Neural progenitor cell (in vitro differentiated cells): ENCODE measurements at regions not wholly inside any gene's neighbourhood (a gene's known extent, or its start where the extent isn't known, plus 50 kb on each side); places are given as distances from the start of the nearest gene placed in this dataset.
"Not testable (repeated sequence)": the region's sequence is repeated elsewhere in the genome, so short reads cannot be mapped to it uniquely, and the experiment has no call there.

Experiments
- DNase-seq: peaks from one replicate; pipeline ENCODE4 v3.0.0-alpha.2; 2016; ENCODE audit warnings: low spot score
- H2AFZ ChIP-seq: fragments of 200-600 bp; sonication (generic); replicated peaks from 2 replicates; pipeline ENCODE4 v1.6.1; 2016; ENCODE audit warnings: antibody characterized with exemption
- H3F3A ChIP-seq: fragments of 200-600 bp; sonication (generic); 2 replicates; pipeline ENCODE4 v1.6.1; 2016; ENCODE audit warnings: antibody characterized with exemption, low read depth
- H3K27ac ChIP-seq: fragments of 200-600 bp; sonication (generic); 2 replicates; pipeline ENCODE4 v1.5.1; 2016; ENCODE audit warnings: mild to moderate bottlenecking
- H3K27me3 ChIP-seq: fragments of 200-600 bp; sonication (generic); 2 replicates; pipeline ENCODE4 v1.6.1; 2016; ENCODE audit warnings: mild to moderate bottlenecking, moderate library complexity
- H3K36me3 ChIP-seq: fragments of 200-600 bp; sonication (generic); 2 replicates; pipeline ENCODE4 v1.5.1; 2016
- H3K4me1 ChIP-seq: fragments of 200-600 bp; sonication (generic); 2 replicates; pipeline ENCODE4 v1.6.1; 2016; ENCODE audit warnings: mixed run types
- H3K4me2 ChIP-seq: fragments of 200-600 bp; sonication (generic); 2 replicates; pipeline ENCODE4 v1.6.1; 2016
- H3K4me3 ChIP-seq: fragments of 200-600 bp; sonication (generic); 2 replicates; pipeline ENCODE4 v1.5.1; 2016
- H3K79me2 ChIP-seq: fragments of 200-600 bp; sonication (generic); 2 replicates; pipeline ENCODE4 v1.6.1; 2016; ENCODE audit warnings: low read depth
- H3K9ac ChIP-seq: fragments of 200-600 bp; sonication (generic); 2 replicates; pipeline ENCODE4 v1.6.1; 2016
- H3K9me3 ChIP-seq: fragments of 200-600 bp; sonication (generic); 2 replicates; pipeline ENCODE4 v1.5.1; 2016; ENCODE audit warnings: low read depth
- H4K20me1 ChIP-seq: fragments of 200-600 bp; sonication (generic); 2 replicates; pipeline ENCODE4 v1.6.1; 2016; ENCODE audit warnings: low read depth
- H3K27ac Mint-ChIP-seq: 3 replicates; pipeline ENCODE4 v1.8.0; 2021; ENCODE audit warnings: mixed read lengths
- H3K27me3 Mint-ChIP-seq: 2 replicates; pipeline ENCODE4 v1.8.0; 2022; ENCODE audit warnings: low read depth, mild to moderate bottlenecking, inconsistent platforms, moderate library complexity, mixed read lengths; ENCODE audit not compliant: insufficient read depth
- H3K36me3 Mint-ChIP-seq: 3 replicates; pipeline ENCODE4 v1.8.0; 2021; ENCODE audit warnings: mixed read lengths
- H3K4me1 Mint-ChIP-seq: 3 replicates; pipeline ENCODE4 v1.8.0; 2021; ENCODE audit warnings: mixed read lengths
- H3K4me3 Mint-ChIP-seq: 3 replicates; pipeline ENCODE4 v1.8.0; 2021; ENCODE audit warnings: mild to moderate bottlenecking, moderate library complexity, mixed read lengths
- H3K9me3 Mint-ChIP-seq: 3 replicates; pipeline ENCODE4 v1.8.0; 2020; ENCODE audit warnings: mixed read lengths
- EZH2 ChIP-seq: fragments of 200-600 bp; sonication (generic); IDR thresholded peaks from 2 replicates; pipeline ENCODE4 v1.6.1; 2017; ENCODE audit warnings: antibody characterized with exemption, mild to moderate bottlenecking, moderate library complexity
- EZH2phosphoT487 ChIP-seq: fragments of 200-600 bp; sonication (generic); IDR thresholded peaks from 2 replicates; pipeline ENCODE4 v1.6.1; 2017; ENCODE audit warnings: antibody characterized with exemption
- TF ChIP-seq, protein P1 (sequence below): fragments of 200-600 bp; sonication (generic); IDR thresholded peaks from 2 replicates; pipeline ENCODE4 v1.5.1; 2017; ENCODE audit warnings: antibody characterized with exemption, mild to moderate bottlenecking

DNA sequence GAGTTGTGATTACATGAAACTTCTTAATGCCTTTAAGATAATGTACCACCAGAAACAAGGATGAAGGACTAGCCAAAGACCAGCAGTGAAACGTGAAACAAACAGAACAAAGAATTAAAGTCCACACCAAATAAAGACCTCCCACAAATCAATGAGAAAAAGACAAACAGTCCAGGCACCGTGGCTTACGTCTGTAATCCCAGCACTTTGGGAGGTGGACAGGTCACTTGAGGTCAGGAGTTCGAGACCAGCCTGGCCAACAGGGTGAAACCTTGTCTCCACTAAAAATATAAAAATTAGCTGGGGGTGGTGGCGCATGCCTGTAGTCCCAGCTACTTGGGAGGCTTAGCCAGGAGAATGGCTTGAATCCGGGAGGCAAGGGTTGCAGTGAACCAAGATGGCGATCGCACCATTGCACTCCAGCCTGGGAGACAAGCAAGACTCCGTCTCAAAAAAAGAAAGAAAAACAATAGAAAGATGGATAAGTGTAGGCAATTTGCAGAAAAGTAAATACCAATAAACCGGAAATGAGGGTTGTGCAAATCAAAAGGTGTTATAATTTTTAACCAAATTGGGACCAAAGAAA, 167.8 kb upstream of the GRK3 start:
- no peak for DNase-seq
- Histone ChIP-seq H3K27me3 (no peaks in the 10 kb centered on the region), H3K9ac (no peak overlapping the region), H3K36me3 (no peaks in the 10 kb centered on the region), H3K4me1 (no peaks in the 10 kb centered on the region), H2AFZ (no peak overlapping the region), H3K4me2 (no peak overlapping the region), H3K4me3 (no peak overlapping the region), H3K9me3 (no peaks in the 10 kb centered on the region), H3F3A (no peaks in the 10 kb centered on the region), H4K20me1 (peaks cover 14% of the 10 kb centered on the region), H3K79me2 (peaks cover under 1% of the 10 kb centered on the region), H3K27ac (no peak overlapping the region)
- H3K36me3 Mint-ChIP-seq = no peaks in the 10 kb centered on the region
- H3K9me3 Mint-ChIP-seq = no peaks in the 10 kb centered on the region
- H3K4me1 Mint-ChIP-seq = peaks cover 2% of the 10 kb centered on the region
- TF ChIP-seq, protein P1, sequence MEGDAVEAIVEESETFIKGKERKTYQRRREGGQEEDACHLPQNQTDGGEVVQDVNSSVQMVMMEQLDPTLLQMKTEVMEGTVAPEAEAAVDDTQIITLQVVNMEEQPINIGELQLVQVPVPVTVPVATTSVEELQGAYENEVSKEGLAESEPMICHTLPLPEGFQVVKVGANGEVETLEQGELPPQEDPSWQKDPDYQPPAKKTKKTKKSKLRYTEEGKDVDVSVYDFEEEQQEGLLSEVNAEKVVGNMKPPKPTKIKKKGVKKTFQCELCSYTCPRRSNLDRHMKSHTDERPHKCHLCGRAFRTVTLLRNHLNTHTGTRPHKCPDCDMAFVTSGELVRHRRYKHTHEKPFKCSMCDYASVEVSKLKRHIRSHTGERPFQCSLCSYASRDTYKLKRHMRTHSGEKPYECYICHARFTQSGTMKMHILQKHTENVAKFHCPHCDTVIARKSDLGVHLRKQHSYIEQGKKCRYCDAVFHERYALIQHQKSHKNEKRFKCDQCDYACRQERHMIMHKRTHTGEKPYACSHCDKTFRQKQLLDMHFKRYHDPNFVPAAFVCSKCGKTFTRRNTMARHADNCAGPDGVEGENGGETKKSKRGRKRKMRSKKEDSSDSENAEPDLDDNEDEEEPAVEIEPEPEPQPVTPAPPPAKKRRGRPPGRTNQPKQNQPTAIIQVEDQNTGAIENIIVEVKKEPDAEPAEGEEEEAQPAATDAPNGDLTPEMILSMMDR = no peak
- TF ChIP-seq EZH2phosphoT487 (no peak), EZH2 (no peak)
- H3K27me3 Mint-ChIP-seq = peaks cover 9% of the 10 kb centered on the region
- H3K27ac Mint-ChIP-seq = no peak overlapping the region
- H3K4me3 Mint-ChIP-seq = no peak overlapping the region

DNA sequence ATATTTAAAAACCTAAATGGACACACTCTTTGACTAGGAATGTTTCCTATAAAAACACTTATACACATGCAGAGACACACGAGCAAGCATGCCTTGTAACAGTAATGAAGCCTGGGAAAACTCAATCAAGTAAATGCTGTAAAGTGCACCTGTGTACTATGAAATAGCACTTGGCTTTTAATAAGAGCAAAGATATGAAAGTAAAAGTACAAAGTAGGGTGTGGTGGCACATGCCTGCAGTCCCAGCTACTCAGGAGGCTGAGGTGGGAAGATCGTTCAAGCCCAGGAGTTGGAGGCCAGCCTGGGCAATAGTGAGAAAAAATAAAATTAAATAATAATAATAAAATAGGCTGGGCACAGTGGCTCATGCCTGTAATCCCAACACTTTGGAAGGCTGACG, 166.9 kb upstream of the GRK3 start:
- Mint-ChIP-seq H3K4me3 (no peak overlapping the region), H3K9me3 (no peaks in the 10 kb centered on the region), H3K27me3 (peaks cover 9% of the 10 kb centered on the region), H3K36me3 (no peaks in the 10 kb centered on the region), H3K4me1 (peaks cover 4% of the 10 kb centered on the region), H3K27ac (no peak overlapping the region)
- Histone ChIP-seq H3K9ac (no peak overlapping the region), H4K20me1 (peaks cover 20% of the 10 kb centered on the region), H3K27ac (no peak overlapping the region), H3K79me2 (peaks cover 10% of the 10 kb centered on the region), H2AFZ (no peak overlapping the region), H3K4me1 (no peaks in the 10 kb centered on the region), H3F3A (no peaks in the 10 kb centered on the region), H3K36me3 (no peaks in the 10 kb centered on the region), H3K4me2 (no peak overlapping the region), H3K27me3 (no peaks in the 10 kb centered on the region), H3K4me3 (no peak overlapping the region), H3K9me3 (no peaks in the 10 kb centered on the region)
- TF ChIP-seq EZH2 (no peak), EZH2phosphoT487 (no peak)
- TF ChIP-seq, protein P1 = no peak
- no peak for DNase-seq

DNA sequence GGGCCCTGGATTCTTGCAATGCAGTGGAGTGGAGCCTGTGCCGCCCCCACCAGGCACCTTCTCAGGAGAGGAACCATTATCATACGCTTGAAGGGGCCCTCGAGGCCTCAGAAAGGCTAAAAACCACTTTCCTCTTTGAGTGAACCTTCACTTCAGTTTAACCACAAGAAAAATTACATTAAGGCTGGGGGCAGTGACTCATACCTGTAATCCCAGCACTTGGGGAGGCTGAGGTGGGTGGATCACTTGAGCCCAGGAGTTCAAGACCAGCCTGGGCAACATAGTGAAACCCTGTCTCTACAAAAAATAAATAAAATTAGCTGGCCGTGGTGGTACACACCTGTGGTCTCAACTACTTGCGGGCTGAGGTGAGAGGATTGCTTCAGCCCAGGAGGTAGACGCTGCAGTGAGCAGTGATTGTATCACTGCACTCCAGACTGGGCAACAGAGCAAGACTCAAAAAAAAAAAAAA, 165.8 kb upstream of the GRK3 start:
- not testable (repeated sequence) for H3K9me3 ChIP-seq, H3K27ac ChIP-seq, H3K27ac Mint-ChIP-seq, H2AFZ ChIP-seq, H3K36me3 ChIP-seq, H3K27me3 ChIP-seq, H3K9ac ChIP-seq, DNase-seq, H3K4me2 ChIP-seq, H3K36me3 Mint-ChIP-seq, H3F3A ChIP-seq, H3K4me3 ChIP-seq, H3K4me3 Mint-ChIP-seq, H3K4me1 ChIP-seq, H3K27me3 Mint-ChIP-seq, H3K9me3 Mint-ChIP-seq
- H3K4me1 Mint-ChIP-seq = peaks cover 13% of the 10 kb centered on the region
- Histone ChIP-seq H3K79me2 (peaks cover 18% of the 10 kb centered on the region), H4K20me1 (peaks cover 24% of the 10 kb centered on the region)

DNA sequence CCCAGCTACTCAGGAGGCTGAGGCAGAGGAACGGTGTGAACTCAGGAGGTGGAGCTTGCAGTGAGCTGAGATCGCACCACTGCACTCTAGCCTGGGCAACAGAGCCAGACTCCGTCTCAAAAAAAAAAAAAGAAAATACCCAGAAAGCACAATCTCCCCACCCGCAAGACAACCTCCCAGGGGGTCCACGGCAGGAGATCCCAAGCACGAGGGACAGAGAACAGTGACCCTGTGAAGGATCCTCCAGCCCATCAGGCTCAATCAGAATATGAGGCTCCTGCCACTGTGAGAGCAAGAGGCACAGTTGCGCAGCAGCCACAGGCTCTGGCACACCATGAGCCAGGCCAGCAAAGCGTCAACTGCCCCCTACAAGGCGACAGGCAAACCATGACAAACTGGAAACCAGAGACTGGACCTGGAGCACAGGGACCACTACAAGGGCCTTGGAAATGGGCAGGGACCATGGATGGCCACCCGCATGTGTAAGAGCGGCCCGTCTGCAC, 164.8 kb upstream of the GRK3 start:
- no peak for TF ChIP-seq EZH2phosphoT487
- TF ChIP-seq EZH2 = no peak
- TF ChIP-seq, protein P1 = no peak
- H4K20me1 ChIP-seq = peaks cover 30% of the 10 kb centered on the region
- Mint-ChIP-seq H3K27ac (no peak overlapping the region), H3K27me3 (peaks cover 12% of the 10 kb centered on the region), H3K9me3 (no peaks in the 10 kb centered on the region), H3K4me1 (peaks cover 20% of the 10 kb centered on the region), H3K4me3 (no peak overlapping the region), H3K36me3 (no peaks in the 10 kb centered on the region)
- H3K4me1 ChIP-seq = peaks cover 12% of the 10 kb centered on the region
- H2AFZ ChIP-seq = no peak overlapping the region
- no peaks in the 10 kb centered on the region for H3K9me3 ChIP-seq
- no peak overlapping the region for H3K4me3 ChIP-seq
- H3K79me2 ChIP-seq = peaks cover 24% of the 10 kb centered on the region
- H3F3A ChIP-seq = peaks cover 9% of the 10 kb centered on the region
- H3K27ac ChIP-seq = no peak overlapping the region
- H3K4me2 ChIP-seq = no peak overlapping the region
- DNase-seq = no peak
- no peak overlapping the region for H3K9ac ChIP-seq
- H3K36me3 ChIP-seq = no peaks in the 10 kb centered on the region
- peaks cover 14% of the 10 kb centered on the region for H3K27me3 ChIP-seq
